T47D (cell line): ENCODE measurements at regions not wholly inside any gene's neighbourhood (a gene's known extent, or its start where the extent isn't known, plus 50 kb on each side); places are given as distances from the start of the nearest gene placed in this dataset.

Source experiments
- DNase-seq, 2 experiments: peaks; one replicate each; pipeline versions ENCODE4 v3.0.0 to v3.0.0-alpha.2; 2011 to 2012; ENCODE audit warnings: low read depth in 1 of 2, low spot score in 1 of 2
- JUND ChIP-seq: IDR thresholded peaks from 2 replicates; pipeline ENCODE4 v1.6.1; 2012; ENCODE audit warnings: low read depth
- in situ Hi-C: cut with HindIII; loops from 2 replicates; pipeline ENCODE4 v1.10.0; 2016; ENCODE audit warnings: low sequenced_read_pairs, low pct_unique_long_range_greater_than_20kb

- TF ChIP-seq JUND: no peak
- DNase-seq: no peak
- in situ Hi-C loops: no loop called here
These were observed 502.9 kb downstream of the SHQ1 start for GRCh38 chr3:72345237-72345878.

DNA sequence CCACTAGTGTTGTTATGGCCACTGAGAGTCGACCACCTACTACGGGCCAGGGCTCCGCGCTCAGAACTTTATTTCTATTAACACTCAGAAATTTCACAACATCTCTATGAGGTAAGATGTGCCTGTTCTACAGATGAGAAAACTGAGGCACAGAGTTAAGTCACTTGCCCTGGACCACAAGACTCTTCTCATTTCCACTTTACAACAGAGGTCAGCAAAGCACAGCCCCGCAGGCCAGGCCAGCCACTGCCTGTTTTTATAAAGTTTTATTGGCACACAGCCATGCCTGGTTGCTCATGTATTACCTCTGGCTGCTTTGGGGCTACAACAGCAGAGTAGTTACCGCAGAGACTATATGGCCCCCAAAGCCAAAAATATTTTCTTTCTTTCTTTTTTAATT, 503.6 kb downstream of the SHQ1 start:
- no peak for DNase-seq
- no peak for TF ChIP-seq JUND
- in situ Hi-C loops: no loop called here

GRCh38 chr3:72344236-72344635, 504.0 kb downstream of the SHQ1 start:
- no peak for DNase-seq
- in situ Hi-C loops: no loop called here
- no peak for TF ChIP-seq JUND

DNA sequence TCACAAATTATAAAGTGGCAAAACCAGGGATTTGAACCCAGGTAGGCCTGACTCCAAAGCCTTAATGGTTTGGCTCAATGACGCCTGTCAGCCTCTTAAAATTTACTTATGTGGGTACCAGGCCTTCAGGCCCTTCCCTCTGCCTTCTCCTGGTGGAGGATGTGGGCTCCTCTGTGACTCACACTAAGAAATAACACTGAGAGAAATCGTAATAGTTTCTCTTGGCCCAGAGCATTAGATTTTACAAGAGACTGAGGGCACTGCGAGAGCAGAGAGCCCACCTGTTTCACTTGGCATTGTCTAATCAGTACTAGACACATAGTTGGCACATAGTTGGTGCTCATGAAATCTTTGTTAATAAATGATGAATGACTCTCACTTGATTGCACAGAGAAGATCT, 505.2 kb downstream of the SHQ1 start:
- TF ChIP-seq JUND: no peak
- in situ Hi-C loops: no loop called here
- no peak for DNase-seq

DNA sequence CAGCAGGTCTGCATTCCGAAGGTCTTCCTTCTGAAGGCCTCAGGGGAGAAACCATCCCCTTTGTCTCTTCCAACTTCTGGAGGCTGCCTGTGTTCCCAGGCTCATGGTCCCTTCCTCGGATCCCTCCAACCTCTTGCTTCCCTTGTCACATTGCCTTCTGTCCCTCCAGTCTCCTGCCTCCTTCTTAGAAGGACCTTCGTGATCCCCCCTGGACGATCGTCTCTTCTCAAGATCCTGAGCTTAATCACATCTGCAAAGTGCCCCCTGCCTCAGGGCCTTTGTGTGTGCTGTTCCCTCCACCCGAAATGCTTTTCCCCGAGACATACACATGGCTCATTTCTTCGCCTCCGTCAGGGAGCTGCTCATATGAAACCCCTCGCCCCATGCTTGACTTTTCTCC, 505.8 kb downstream of the SHQ1 start:
- no peak for DNase-seq
- in situ Hi-C loops: no loop called here
- no peak for TF ChIP-seq JUND

DNA sequence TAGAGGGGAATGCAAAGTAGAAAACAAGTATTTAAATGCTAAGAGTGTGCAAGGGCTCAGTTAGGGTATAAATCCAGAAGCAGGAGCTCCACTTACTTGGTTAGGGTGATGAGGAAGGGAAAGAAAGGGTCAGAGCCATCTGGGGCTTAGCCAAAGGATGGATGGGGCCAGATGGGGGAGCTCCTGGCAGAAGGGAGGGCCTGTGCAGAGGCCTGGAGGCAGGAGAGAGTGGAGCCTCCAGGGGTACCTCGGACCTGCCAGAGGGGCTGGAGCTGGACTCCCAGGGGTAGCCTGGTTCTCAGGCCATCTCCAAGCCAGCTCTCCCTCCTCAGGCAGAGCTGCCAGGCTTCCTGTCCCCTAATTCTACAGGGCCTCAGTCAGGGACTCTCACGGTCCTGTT, 506.3 kb downstream of the SHQ1 start:
- no peak for TF ChIP-seq JUND
- no peak for DNase-seq
- in situ Hi-C loops: no loop called here

DNA sequence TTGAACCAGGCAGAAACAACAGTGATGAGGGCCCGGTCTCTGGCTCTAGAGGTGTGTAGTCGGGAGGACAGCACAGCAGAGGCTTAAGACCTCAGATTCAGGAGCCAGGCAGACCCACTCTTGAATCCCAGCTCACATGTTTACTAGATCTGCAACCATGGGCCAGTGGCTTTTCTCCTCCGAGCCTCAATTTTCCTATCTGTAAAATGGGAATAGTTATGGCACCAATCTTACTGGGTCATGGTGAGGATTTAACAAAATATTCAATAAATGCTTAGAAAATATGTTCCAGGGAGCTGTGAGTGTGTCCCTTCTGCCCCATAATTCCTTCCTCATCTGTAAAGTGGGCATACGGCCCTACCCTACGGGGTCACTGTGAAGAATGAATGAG, 506.9 kb downstream of the SHQ1 start:
- DNase-seq: no peak
- in situ Hi-C loops: no loop called here
- no peak for TF ChIP-seq JUND

DNA sequence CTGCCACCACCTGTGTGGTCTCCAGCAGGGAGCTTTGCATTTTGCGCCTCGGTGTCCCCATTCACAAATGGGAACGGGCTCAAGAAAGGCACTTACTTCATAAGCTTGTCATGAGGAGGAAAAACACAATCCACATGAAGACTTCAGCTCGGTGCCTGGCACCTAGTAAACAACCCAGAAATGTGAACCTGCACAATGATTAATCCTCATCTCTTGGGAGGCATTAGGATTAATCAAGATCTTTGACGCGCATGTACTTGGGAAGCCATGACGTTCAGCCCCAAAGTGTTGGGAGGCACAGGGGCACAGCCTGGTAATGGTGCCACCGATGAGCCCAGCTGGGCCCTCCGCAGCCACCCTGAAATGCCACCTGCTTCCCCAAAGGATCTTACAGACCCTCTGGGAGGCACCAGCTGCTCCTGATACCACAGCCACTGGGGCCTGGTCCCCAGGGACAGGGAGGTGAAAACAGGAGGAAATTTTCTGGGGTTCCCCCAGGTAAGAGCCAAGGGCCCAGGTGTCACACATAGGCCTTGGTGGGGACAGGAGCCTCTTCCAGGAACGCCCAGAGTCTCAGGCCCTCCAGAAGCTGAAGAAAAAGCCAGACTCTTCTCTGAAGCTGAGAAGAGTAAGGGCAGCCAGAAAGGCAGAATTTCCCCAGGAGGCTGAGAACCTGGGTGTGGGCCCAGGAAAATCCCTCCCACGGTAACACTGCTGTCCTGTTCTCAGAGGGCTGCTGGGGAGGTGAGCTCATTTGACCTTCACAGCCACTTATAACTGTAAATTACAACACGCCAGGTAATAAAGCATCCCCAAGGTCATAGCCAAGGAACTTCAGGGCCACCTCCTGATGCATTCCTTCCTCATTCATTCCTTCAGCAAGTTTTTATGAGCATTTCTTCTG, 507.5 kb downstream of the SHQ1 start:
- no peak for DNase-seq
- in situ Hi-C loops: no loop called here
- TF ChIP-seq JUND: no peak

- in situ Hi-C loops: no loop called here
- DNase-seq: no peak
- no peak for TF ChIP-seq JUND
These were observed 508.2 kb downstream of the SHQ1 start for GRCh38 chr3:72340056-72340455.

DNA sequence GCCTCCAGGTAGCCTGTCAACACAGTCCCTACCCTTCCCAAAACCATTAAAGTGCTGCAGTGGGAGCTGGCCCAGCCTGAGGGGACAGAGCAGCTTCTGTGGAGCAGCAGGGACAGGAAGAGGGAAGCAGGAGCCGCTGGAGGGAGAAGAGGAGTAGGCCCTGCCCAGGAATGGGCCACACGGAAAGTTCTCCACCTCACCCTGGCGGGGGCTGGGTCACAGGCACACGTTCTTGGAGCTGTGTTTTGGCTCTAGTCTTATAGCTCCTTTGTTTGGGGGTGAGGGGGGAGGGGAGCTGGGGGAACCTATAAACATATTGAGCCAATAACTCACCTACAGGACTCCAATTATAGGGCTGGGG, 508.6 kb downstream of the SHQ1 start:
- no peak for DNase-seq
- in situ Hi-C loops: no loop called here
- no peak for TF ChIP-seq JUND

- no peak for TF ChIP-seq JUND
- in situ Hi-C loops: no loop called here
- peak; percentile 61 to 96 for DNase-seq
These were observed 509.1 kb downstream of the SHQ1 start for GRCh38 chr3:72338942-72339669.

DNA sequence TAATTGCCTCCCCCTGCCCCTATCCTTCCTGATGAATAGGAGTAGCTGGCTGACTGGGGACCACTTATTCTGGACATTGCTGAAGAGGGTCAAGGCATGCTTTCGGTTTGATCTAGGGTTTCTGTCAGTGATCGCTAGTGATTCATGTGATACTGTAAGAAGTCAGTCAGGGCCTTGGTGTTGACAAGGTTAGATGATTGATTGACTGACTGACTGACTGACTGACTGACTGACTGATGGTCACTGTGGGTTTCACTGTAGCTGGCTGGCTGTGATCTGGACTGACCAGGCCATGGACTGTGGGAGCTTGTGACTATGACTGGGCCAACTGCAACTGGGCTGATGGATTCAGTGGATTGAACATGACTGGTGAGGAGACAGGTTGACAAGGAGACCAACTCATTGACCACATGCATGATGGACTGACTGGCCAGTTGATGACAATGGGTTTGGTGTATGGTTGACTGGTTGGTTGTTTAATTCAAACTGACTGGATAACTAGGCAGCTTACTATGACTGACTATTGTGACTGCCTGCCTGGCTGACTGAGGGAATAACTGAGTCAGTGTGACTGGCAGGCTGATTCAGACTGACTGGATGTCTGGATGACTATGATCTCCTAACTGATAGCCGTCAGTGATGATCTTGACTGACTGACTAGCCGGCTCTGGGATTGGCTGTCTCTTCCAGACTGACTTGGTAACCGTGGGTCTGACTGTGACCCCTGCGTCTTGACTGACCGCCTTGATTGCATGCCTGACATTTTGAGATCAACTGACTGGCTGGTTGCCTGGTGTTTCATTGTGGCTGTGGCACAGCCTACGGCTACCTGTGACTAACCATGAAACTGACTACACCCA, 509.9 kb downstream of the SHQ1 start:
- TF ChIP-seq JUND: no peak
- no peak for DNase-seq
- in situ Hi-C loops: no loop called here
